Fibroblast of skin of right biceps (primary cell): ENCODE measurements at regions not wholly inside any gene's neighbourhood (a gene's known extent, or its start where the extent isn't known, plus 50 kb on each side); places are given as distances from the start of the nearest gene placed in this dataset.
"Not testable (repeated sequence)": the region's sequence is repeated elsewhere in the genome, so short reads cannot be mapped to it uniquely, and the experiment has no call there.

Source experiments
- DNase-seq: peaks from one replicate; pipeline ENCODE4 v3.0.0-alpha.2; 2013

GRCh38 chr12:25615119-25615518 is 62.0 kb upstream of the LMNTD1 start:
- DNase-seq: peak; percentile 83

GRCh38 chr12:25616286-25616685 is 63.2 kb upstream of the LMNTD1 start:
- no peak for DNase-seq

- DNase-seq: no peak
Observed at GRCh38 chr12:25617991-25618390, 64.9 kb upstream of the LMNTD1 start.

- peak; percentile 5 for DNase-seq
Observed at GRCh38 chr12:25623816-25624215, 70.7 kb upstream of the LMNTD1 start.

- DNase-seq: peak; percentile 39
Observed at GRCh38 chr12:25625146-25625545, 72.1 kb upstream of the LMNTD1 start.

- DNase-seq: no peak
Observed at GRCh38 chr12:25629341-25629740, 76.3 kb upstream of the LMNTD1 start.

- not testable (repeated sequence) for DNase-seq
Observed at GRCh38 chr12:25630735-25631515, 77.8 kb upstream of the LMNTD1 start.

GRCh38 chr12:25633149-25633548 is 80.1 kb upstream of the LMNTD1 start:
- not testable (repeated sequence) for DNase-seq

- no peak for DNase-seq
Observed at GRCh38 chr12:25637752-25638151, 84.7 kb upstream of the LMNTD1 start.

GRCh38 chr12:25639406-25639805 is 86.3 kb upstream of the LMNTD1 start:
- no peak for DNase-seq

- DNase-seq: peak; percentile 31
Observed at GRCh38 chr12:25644979-25645378, 91.9 kb upstream of the LMNTD1 start.

GRCh38 chr12:25645427-25645826 is 92.3 kb upstream of the LMNTD1 start:
- DNase-seq: no peak

- no peak for DNase-seq
Observed at GRCh38 chr12:25651931-25652330, 98.8 kb upstream of the LMNTD1 start.

GRCh38 chr12:25652371-25652770 is 99.3 kb upstream of the LMNTD1 start:
- DNase-seq: no peak

GRCh38 chr12:25653487-25654175 is 100.5 kb upstream of the LMNTD1 start:
- no peak for DNase-seq

GRCh38 chr12:25655702-25656101 is 102.6 kb upstream of the LMNTD1 start:
- no peak for DNase-seq

- DNase-seq: no peak
Observed at GRCh38 chr12:25659621-25660020, 106.5 kb upstream of the LMNTD1 start.

GRCh38 chr12:25670076-25671055 is 117.3 kb upstream of the LMNTD1 start:
- peak; percentile 12 for DNase-seq

- DNase-seq: peak; percentile 68
Observed at GRCh38 chr12:25675808-25676207, 122.7 kb upstream of the LMNTD1 start.

GRCh38 chr12:25677232-25677937 is 124.3 kb upstream of the LMNTD1 start:
- no peak for DNase-seq

- no peak for DNase-seq
Observed at GRCh38 chr12:25681580-25681979, 128.5 kb upstream of the LMNTD1 start.

GRCh38 chr12:25682421-25682820 is 129.3 kb upstream of the LMNTD1 start:
- no peak for DNase-seq

- DNase-seq: no peak
Observed at GRCh38 chr12:25684070-25684469, 131.0 kb upstream of the LMNTD1 start.
